ENCODE measurements at regions not wholly inside any gene's neighbourhood (a gene's known extent, or its start where the extent isn't known, plus 50 kb on each side); places are given as distances from the start of the nearest gene placed in this dataset.

GRCh38 chr7:56174346-56174874 lies 58.2 kb upstream of the NUPR2 start:
- Histone ChIP-seq H3K9ac (replicated peaks in 1 of 4; ENCODE audit: extremely low read depth in 1 of 4, low read depth in 3 of 4, low read length in 3 of 4) (no peak overlapping the region), H3K4me3 (ENCODE audit: extremely low read depth in 1 of 4, insufficient read depth in 2 of 4, low read depth in 3 of 4, low read length in 4 of 4) (no peak overlapping the region), H2BK20ac (ENCODE audit: low read length) (no peak overlapping the region), H4K8ac (ENCODE audit: extremely low read depth, insufficient read depth, low read length) (no peak overlapping the region), H3K56ac (replicated peaks; ENCODE audit: insufficient read length, low read depth, low read length) (no peak overlapping the region), H2BK120ac (replicated peaks; ENCODE audit: low read depth, low read length) (no peak overlapping the region), H2BK15ac (ENCODE audit: low read length) (no peak overlapping the region), H3K36me3 (ENCODE audit: control insufficient read depth in 2 of 4, insufficient read depth in 4 of 4, low read length in 3 of 4) (peaks cover 0 to 10% (median 0%) of the 10 kb centered on the region in 4 experiments; a peak in 2 of 8 replicates), H3K79me2 (ENCODE audit: control insufficient read depth in 1 of 2, insufficient read depth in 2 of 2, low read length in 2 of 2) (no peaks in the 10 kb centered on the region), H2BK5ac (ENCODE audit: low read depth, low read length) (no peak overlapping the region), H3K9me3 (ENCODE audit: insufficient read depth in 2 of 2, low read depth in 1 of 2, low read length in 1 of 2) (peaks cover 56 to 91% of the 10 kb centered on the region in 2 experiments), H3K23ac (ENCODE audit: insufficient read length) (no peak overlapping the region), H3K79me1 (ENCODE audit: low read depth, low read length) (no peaks in the 10 kb centered on the region), H3K4me2 (ENCODE audit: insufficient read depth in 1 of 2, low read depth in 2 of 2, low read length in 2 of 2) (no peak overlapping the region), H2AK5ac (ENCODE audit: low read depth, low read length) (no peak overlapping the region), H3K18ac (ENCODE audit: extremely low read depth, low read length) (no peak overlapping the region), H3K4me1 (replicated peaks in 1 of 4; ENCODE audit: control insufficient read depth in 3 of 4, insufficient read depth in 4 of 4, low read length in 3 of 4) (no peaks in the 10 kb centered on the region), H3K23me2 (ENCODE audit: low read depth, low read length) (peaks cover 1% of the 10 kb centered on the region; the same call in 1 of the 2 replicates), H3K4ac (replicated peaks; ENCODE audit: insufficient read length, low read depth, low read length) (no peak overlapping the region), H3K27me3 (replicated peaks in 1 of 4; ENCODE audit: control insufficient read depth in 3 of 4, extremely low read depth in 1 of 4, insufficient read depth in 3 of 4, low read length in 3 of 4) (no peaks in the 10 kb centered on the region), H3K14ac (ENCODE audit: insufficient read length) (no peak overlapping the region), H4K91ac (replicated peaks; ENCODE audit: insufficient read length, low read length) (no peak overlapping the region), H4K5ac (ENCODE audit: insufficient read length, low read depth, low read length) (no peak overlapping the region), H4K20me1 (replicated peaks in 1 of 2; ENCODE audit: control insufficient read depth in 1 of 2, insufficient read depth in 2 of 2, low read length in 2 of 2) (no peaks in the 10 kb centered on the region), H3K27ac (ENCODE audit: low read depth, low read length) (no peak overlapping the region), H2AFZ (ENCODE audit: low read length) (no peak overlapping the region), H2BK12ac (ENCODE audit: low read depth, low read length) (no peak overlapping the region)
- DNase-seq (ENCODE audit: low read depth in 1 of 2, low spot score in 2 of 2): no peak
- no peak for FAIRE-seq
- ChIA-PET CTCF (ENCODE audit: partially characterized antibody) (no interaction called here), POLR2A (ENCODE audit: partially characterized antibody) (no interaction called here)
- 95% methylated on average over 28 of the region's 36 CpGs; no CpG with 5 or more reads in 1 of the 2 experiments for WGBS, 2 experiments (ENCODE audit: extremely low coverage in 1 of 2, insufficient coverage in 1 of 2, insufficient read length in 1 of 2, insufficient replicate concordance in 2 of 2, low coverage in 1 of 2, low lambda C conversion rate in 2 of 2, missing lambda C conversion rate in 1 of 2)
- TF ChIP-seq HDAC6 (IDR thresholded peaks at IDR 0.05; ENCODE audit: low read depth, low read length) (no peak), TBP (IDR thresholded peaks at IDR 0.05; ENCODE audit: low read depth, low read length) (no peak), PHF8 (conservative IDR thresholded peaks at IDR 0.05; ENCODE audit: low read depth, low read length) (no peak), GABPA (IDR thresholded peaks at IDR 0.05; ENCODE audit: borderline replicate concordance, insufficient read depth, low read length) (no peak), SUZ12 (IDR thresholded peaks at IDR 0.05; ENCODE audit: low read length) (no peak)

Measured in H1 (cell line).